Stimulated activated CD8-positive, alpha-beta memory T cell treated with anti-CD3 and anti-CD28 coated beads, Interleukin-15, amount 100 ng/mL, for 48 hours (primary cell): ENCODE measurements at regions not wholly inside any gene's neighbourhood (a gene's known extent, or its start where the extent isn't known, plus 50 kb on each side); places are given as distances from the start of the nearest gene placed in this dataset.

Source experiments
- DNase-seq, 2 donors: peaks; one replicate each; pipeline ENCODE4 v3.0.0-alpha.2; 2020; ENCODE audit warnings: low read depth in 2 of 2

DNA sequence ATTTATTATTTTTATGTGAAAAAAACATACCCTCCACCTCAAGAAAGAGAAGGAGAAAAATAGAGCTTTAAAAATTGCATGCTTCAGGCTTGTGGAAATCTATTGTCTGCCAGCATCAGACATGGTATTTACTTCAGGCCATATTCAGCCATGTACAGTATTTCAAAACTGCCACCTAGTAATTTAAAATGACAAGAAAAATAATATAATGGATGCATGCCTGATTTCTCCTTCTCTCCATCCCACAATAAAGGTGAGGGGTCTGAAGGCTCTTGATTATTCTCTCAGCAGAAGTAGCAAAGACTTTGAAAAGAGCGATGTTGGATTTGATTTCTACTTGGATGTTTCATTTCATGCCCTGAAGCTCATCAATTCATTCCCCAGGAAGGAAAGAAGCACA, 250.7 kb downstream of the TBC1D4 start:
- DNase-seq, result no peak

DNA sequence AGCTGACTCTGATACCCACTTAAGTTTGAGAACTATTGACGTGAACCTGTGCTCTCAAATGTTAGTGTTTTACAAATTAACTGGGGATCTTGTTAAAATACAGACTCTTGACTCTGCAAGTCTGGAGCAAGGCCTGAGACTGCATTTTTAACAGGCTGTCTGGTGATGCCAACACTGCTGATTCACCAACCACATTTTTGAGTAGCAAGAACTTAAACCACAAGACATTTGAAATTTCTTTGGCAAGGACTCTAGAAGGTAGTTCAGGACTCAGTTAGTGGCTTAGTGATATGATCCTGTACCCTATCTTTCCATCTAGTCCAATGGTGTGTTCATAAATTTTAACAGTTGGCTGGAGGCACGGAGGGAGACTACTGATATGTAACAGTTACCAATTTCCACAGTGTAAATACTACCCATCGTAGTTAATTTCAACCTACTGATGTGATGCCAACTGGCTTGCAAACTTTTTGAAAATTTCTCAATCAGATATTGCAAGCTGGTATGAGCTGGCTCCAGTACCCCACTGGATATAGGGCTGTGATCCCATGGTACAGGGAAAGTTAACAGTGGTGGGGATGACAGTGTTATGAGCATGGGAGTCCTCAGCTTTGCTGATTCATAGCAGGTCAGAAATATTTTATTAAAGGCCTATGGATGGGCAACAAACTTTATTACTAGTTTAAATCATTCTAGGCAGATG, 255.1 kb downstream of the TBC1D4 start:
- no peak for DNase-seq

- DNase-seq, result no peak
Measured at GRCh38 chr13:75226092-75226491, 255.9 kb downstream of the TBC1D4 start.

GRCh38 chr13:75225288-75226032, 256.5 kb downstream of the TBC1D4 start:
- no peak for DNase-seq

- DNase-seq, result no peak
Measured at GRCh38 chr13:75224053-75224742, 257.8 kb downstream of the TBC1D4 start.

DNA sequence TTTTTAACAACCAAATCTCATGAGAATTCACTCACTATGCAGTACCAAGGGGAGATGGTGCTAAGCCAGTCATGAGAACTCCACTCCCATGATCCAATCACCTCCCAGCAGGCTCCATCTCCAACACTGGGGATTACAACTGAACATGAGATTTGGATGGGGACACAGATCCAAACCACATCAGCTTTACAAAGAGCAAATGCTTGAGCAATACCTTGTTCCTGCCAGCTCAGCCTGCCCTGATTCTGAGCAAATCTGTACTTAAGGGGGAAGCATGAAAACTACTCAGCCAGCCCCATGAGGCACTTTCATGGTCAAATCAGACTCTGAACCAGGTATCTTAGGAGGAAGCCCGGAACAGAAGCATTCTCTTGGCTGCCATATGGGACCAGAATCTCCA, 259.9 kb downstream of the TBC1D4 start:
- no peak for DNase-seq

DNA sequence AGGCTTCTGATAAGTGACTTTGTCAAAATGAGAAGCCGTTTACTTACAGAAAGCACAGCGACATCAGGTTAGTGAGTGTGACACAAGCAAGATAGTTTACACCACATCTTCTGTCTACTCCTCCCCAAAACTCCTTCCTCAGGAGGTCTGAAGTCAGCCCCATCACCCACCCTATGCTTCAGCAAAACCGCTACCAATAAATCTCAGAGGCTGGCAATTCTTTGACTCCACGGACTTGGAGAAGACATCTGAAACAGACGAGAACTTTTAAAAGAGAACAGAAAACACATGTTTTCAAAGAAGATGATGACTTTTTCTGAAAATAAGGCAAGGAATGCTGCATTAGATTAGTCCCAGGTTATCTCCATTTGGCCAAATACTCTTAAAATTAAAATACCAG, 261.1 kb downstream of the TBC1D4 start:
- DNase-seq, result no peak

DNA sequence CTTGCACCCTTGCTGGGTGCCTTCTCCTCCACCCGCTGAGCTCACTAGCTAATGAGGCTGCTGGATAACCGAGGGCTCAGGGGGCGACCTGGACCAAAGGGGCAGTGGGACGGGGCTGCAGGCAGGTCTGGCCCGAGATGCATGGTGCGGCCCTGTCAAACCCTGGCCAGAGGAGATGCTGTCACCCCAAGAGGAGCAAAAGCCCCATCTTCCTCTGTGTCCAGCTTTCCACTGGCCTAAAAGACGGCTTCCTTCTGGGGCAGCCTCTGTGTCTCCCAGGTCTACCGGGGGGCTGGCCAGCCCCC, 261.8 kb downstream of the TBC1D4 start:
- no peak for DNase-seq

DNA sequence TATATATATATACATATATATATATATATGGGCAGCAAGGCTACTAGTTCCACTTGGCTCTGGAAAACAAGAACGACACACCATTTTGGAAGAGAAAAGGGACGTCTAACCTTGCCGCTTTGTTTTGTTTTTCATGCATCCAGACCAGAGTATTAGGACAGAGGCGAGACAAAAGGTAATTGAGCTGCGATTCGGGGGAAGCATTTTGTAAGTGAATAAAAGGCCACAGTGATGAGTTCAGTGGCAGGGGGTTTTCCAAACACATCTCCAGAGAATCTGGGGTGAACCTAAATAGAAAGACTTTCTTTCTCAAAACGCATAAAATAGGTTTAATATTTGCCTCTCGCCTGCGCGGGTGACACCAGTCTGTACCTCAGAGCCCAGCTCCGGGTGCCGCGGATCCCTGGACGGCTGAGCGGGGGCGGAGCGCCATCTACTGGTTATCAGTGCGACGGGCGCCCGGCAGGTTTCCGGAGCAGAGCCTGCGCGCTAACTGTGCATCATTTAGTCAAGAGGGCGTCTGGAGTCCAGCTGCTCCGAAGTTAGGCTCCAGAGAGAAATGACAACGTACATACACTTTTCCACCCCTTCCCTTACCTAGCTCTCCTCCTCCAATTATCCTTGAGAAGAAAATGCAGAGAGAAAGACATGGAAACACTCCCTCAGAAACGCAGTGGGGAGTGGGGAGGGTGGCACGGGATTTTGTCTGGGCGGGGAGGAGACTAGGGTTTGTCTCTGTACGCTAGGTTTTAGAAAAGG, 262.3 kb downstream of the TBC1D4 start:
- DNase-seq, result peak; percentile 69 to 71

DNA sequence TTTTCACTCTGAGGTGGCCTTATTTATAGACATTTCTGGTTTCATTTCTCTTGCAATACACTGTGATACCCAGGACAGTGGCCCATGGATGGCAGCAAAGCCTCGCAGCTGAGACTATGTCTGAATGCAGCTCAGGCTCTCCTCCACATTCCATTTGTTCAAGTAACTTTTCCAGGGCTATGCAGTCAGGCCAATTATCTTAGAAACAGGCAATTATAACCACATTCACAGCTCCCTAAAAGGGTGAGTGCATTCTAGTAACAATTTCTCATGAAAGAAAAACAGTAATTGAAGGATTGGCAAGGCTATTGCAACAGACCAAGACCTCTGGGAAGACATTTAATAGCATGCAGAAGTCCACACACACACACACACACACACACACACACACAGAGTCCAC, 264.0 kb downstream of the TBC1D4 start:
- DNase-seq, result no peak

DNA sequence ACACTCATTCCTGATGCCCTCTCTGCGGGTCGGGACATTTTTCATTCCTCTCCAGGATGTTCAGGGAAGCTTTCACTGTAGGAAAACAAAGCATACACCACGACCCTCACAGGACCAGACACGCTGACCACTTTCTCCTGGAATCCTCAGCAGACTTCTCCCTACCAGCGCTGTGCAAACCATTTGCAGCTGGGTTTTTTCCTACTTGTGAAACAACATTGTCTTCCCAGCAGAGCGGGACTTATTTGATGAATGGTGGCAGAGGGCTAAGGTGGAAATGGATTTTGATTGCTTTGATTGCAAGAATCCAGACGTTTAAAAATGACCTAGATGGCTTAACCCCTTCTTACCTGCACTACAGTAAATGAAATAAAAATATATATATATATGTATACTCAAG, 265.9 kb downstream of the TBC1D4 start:
- DNase-seq, result no peak

GRCh38 chr13:75214846-75215245, 267.1 kb downstream of the TBC1D4 start:
- DNase-seq, result no peak

- no peak for DNase-seq
Measured at GRCh38 chr13:75202981-75203380, 279.0 kb downstream of the TBC1D4 start.

DNA sequence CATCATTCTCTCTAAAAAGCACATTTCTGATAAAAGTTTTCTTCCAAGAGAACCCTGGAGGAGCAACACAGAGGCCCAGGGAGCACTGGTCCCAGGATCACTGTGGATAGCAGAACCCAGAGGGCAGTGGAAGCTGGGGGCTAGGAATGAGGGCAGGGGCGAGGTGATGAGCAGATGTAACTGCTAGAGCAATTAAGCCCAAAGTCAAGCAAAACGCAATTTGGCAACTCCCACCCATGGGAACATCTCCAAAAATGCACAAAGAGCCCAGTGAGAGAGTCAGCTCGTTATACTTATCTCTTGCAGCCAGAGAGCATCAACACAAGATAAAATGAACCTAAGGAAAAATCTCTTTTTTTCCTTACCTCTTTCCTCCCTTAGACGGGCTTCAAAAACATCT, 284.2 kb downstream of the TBC1D4 start:
- DNase-seq, result no peak

DNA sequence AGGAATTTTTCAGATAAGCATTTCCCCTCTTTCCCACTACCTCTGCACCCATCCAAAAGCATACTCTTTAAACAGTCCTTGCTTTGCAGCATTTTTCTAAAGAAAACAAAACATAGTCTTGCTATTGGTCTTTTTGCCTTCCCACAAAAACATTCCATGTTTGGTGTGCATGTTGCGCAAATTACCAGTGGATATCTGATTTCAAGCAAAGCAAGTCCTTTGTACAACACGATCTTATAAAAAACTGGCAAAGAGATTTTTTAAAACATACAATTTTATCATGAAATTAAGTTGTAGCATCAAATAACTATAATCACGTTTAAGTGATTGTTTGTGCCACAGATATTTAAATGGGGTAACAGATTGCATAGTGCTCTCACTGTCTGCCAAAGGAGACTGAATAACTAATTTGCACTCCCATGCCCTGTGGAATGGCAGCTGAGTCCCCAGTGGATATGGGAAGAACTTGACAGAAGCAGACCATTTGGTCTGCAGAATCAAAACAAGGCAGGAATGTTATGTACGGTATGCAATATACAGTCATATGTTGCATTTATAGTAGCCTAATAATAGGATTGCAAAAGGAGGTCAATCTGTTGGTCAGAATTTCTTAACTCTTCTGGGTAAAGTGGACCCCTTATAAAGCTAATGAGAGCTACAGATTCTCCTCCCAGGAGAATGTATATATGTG, 285.7 kb downstream of the TBC1D4 start:
- no peak for DNase-seq

- DNase-seq, result no peak
Measured at GRCh38 chr13:75195495-75196146, 286.3 kb downstream of the TBC1D4 start.

DNA sequence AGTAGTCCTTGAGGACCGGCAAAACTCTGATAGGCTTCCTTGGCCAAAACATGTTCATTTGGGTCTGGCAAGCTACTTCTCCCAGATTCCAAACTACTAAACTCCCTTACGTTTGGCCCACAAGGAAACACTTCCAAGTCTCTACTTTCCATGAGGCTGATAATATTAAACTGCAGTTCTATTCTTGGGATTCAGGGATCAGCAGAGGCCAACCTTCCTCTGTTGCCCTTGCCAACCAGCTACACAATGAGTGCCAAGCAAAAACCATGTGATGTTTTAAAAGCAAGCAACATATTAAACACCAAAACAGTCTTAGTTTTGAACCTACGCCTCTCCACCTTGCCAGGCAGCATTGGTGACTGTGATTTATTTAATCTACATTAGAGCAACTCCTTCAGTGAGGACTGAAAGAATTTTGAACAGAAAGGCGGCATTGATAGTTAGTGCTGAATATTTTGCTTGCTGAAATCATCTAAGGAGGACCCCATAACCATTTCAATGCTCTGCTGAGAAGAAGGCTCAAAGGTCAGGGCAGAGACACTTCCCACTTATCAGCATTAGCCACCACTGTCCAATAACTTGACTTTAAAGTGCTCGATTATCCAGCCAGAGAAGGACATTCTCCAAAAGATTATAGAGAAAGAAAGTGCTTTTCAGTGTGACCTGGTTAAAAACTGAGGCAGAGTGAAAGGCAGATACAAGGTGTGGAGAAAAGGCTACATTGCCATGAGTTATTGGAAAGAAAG, 287.1 kb downstream of the TBC1D4 start:
- no peak for DNase-seq

- no peak for DNase-seq
Measured at GRCh38 chr13:75186379-75186778, 295.6 kb downstream of the TBC1D4 start.

DNA sequence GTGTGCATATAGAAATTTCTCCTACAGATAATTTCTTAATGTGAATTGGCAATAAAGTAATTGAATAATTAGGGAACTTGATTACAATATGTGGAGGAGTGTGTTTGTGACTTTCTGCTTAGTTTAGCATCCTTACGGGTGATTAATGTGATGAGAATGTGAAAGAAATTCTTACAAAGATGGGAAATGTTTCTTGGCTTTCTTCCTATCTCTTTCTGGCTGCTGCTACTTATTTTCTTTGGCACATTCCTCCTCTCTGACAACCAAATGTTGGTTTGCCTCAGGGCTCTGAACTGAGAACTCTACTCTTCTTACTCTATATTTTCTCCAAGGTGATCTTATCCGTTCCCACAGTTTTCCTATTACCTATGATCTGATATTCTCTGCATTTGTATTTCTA, 300.1 kb downstream of the TBC1D4 start:
- DNase-seq, result no peak

DNA sequence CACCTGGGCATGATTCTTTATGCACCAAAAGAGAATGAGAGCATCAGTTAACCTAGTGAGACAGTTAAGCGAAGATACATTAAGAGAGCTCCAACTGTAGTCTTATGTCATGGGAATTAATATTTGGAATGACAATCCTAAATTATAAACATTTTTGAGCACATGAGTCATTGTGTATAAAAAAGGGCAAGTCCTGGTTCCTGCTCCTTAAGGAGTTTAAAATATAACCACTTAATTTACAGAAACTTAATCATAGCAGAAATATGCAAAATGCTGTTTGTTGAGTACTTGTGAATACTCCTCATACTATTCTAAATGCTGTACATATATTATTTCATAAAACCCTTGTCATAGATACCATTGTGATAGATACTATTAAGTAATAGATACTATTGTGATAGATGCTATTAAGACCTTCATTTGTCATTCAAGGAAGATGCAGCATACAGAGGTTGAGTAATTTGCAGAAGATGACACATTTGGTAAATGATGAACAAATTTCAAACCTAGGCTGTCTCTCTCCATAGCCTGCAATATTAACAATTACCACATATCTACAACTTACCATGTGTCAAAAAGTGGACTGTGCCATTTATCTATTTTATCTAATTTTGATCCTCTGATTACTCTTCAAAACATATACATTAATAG, 301.0 kb downstream of the TBC1D4 start:
- no peak for DNase-seq
